ENCODE measurements at regions not wholly inside any gene's neighbourhood (a gene's known extent, or its start where the extent isn't known, plus 50 kb on each side); places are given as distances from the start of the nearest gene placed in this dataset.

DNA sequence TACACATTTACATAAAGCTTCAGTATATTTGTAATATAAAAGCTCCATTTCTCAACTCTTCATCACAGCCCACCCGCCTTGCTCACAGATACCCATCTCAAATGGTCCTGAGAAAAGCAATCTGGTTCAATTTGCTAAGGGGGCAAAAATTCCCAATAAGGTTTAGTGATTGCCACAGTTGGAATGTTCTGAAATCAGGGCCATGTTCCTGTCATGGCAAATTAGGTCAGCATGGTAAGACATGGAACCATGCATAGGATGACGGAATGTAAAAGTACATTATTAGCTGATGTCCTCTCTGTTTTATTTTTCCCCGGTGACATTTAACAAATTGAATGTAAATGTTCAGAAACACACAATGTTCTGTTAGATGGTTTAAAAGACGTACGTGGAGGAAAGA is 274.3 kb downstream of the MZT1 start:
- H3K4me3 ChIP-seq (ENCODE audit: low read length): no peak overlapping the region
- no peaks in the 10 kb centered on the region for H4K20me1 ChIP-seq (ENCODE audit: insufficient read depth)
- no peaks in the 10 kb centered on the region for H3K79me2 ChIP-seq (replicated peaks; ENCODE audit: insufficient read depth, low read length)
- H3K9me3 ChIP-seq (ENCODE audit: low read length): no peaks in the 10 kb centered on the region
- no peaks in the 10 kb centered on the region for H3F3A ChIP-seq (ENCODE audit: insufficient read depth, low read length, poor library complexity, severe bottlenecking)
- no peak overlapping the region for H3K27ac ChIP-seq (ENCODE audit: low read length)
- H3K4me2 ChIP-seq (ENCODE audit: low read length): no peak overlapping the region
- TF ChIP-seq, protein P1, sequence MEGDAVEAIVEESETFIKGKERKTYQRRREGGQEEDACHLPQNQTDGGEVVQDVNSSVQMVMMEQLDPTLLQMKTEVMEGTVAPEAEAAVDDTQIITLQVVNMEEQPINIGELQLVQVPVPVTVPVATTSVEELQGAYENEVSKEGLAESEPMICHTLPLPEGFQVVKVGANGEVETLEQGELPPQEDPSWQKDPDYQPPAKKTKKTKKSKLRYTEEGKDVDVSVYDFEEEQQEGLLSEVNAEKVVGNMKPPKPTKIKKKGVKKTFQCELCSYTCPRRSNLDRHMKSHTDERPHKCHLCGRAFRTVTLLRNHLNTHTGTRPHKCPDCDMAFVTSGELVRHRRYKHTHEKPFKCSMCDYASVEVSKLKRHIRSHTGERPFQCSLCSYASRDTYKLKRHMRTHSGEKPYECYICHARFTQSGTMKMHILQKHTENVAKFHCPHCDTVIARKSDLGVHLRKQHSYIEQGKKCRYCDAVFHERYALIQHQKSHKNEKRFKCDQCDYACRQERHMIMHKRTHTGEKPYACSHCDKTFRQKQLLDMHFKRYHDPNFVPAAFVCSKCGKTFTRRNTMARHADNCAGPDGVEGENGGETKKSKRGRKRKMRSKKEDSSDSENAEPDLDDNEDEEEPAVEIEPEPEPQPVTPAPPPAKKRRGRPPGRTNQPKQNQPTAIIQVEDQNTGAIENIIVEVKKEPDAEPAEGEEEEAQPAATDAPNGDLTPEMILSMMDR (IDR thresholded peaks at IDR 0.05; ENCODE audit: poor library complexity, severe bottlenecking): no peak
- no peak for TF ChIP-seq TAF1 (IDR thresholded peaks at IDR 0.05; ENCODE audit: low read depth)
- no peak for TF ChIP-seq MXI1 (conservative IDR thresholded peaks at IDR 0.05; ENCODE audit: poor library complexity, severe bottlenecking)
- no peak for TF ChIP-seq EP300 (conservative IDR thresholded peaks at IDR 0.05; ENCODE audit: poor library complexity, severe bottlenecking)
- no peak for TF ChIP-seq RAD21 (conservative IDR thresholded peaks at IDR 0.05)
- TF ChIP-seq EZH2 (IDR thresholded peaks at IDR 0.05; ENCODE audit: borderline replicate concordance, insufficient read depth, low read length, poor library complexity, severe bottlenecking): no peak
- TF ChIP-seq SMC3 (conservative IDR thresholded peaks at IDR 0.05; ENCODE audit: poor library complexity): no peak
- TF ChIP-seq, protein P2, sequence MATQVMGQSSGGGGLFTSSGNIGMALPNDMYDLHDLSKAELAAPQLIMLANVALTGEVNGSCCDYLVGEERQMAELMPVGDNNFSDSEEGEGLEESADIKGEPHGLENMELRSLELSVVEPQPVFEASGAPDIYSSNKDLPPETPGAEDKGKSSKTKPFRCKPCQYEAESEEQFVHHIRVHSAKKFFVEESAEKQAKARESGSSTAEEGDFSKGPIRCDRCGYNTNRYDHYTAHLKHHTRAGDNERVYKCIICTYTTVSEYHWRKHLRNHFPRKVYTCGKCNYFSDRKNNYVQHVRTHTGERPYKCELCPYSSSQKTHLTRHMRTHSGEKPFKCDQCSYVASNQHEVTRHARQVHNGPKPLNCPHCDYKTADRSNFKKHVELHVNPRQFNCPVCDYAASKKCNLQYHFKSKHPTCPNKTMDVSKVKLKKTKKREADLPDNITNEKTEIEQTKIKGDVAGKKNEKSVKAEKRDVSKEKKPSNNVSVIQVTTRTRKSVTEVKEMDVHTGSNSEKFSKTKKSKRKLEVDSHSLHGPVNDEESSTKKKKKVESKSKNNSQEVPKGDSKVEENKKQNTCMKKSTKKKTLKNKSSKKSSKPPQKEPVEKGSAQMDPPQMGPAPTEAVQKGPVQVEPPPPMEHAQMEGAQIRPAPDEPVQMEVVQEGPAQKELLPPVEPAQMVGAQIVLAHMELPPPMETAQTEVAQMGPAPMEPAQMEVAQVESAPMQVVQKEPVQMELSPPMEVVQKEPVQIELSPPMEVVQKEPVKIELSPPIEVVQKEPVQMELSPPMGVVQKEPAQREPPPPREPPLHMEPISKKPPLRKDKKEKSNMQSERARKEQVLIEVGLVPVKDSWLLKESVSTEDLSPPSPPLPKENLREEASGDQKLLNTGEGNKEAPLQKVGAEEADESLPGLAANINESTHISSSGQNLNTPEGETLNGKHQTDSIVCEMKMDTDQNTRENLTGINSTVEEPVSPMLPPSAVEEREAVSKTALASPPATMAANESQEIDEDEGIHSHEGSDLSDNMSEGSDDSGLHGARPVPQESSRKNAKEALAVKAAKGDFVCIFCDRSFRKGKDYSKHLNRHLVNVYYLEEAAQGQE (IDR thresholded peaks at IDR 0.05; ENCODE audit: borderline replicate concordance): no peak
- TF ChIP-seq POLR2AphosphoS5 (IDR thresholded peaks at IDR 0.05): no peak
- H3K36me3 ChIP-seq (ENCODE audit: insufficient read depth, low read length): no peaks in the 10 kb centered on the region
- H2AFZ ChIP-seq (ENCODE audit: low read depth, low read length): no peak overlapping the region
- no peak overlapping the region for H3K9ac ChIP-seq (ENCODE audit: low read length)
- H3K27me3 ChIP-seq (ENCODE audit: insufficient read depth, low read depth, low read length): no peaks in the 10 kb centered on the region
- H3K9me2 ChIP-seq (ENCODE audit: insufficient read depth, low read length): no peaks in the 10 kb centered on the region

DNA sequence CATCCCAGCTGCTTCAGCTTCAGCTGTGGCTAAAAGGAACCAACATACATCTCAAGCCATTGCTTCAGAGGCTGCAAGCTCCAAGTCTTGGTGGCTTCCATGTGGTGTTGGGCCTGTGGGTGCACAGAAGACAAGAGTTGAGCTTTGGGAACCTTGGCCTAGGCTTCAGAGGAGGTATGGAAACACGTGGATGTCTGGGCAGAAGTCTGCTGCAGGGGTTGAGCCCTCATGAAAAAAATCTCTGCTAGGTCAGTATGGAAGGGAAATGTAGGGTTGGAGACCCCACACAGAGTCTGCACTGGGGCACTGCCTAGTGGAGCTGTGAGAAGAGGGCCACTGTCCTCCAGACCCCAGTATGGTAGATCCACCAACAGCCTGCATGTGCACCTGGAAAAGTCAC is 279.3 kb downstream of the MZT1 start:
- no peaks in the 10 kb centered on the region for H4K20me1 ChIP-seq (ENCODE audit: insufficient read depth)
- H3K4me3 ChIP-seq (ENCODE audit: low read length): no peak overlapping the region
- no peak for TF ChIP-seq RAD21 (conservative IDR thresholded peaks at IDR 0.05)
- TF ChIP-seq, protein P2 (IDR thresholded peaks at IDR 0.05; ENCODE audit: borderline replicate concordance): no peak
- no peak for TF ChIP-seq TAF1 (IDR thresholded peaks at IDR 0.05; ENCODE audit: low read depth)
- TF ChIP-seq EP300 (conservative IDR thresholded peaks at IDR 0.05; ENCODE audit: poor library complexity, severe bottlenecking): no peak
- TF ChIP-seq SMC3 (conservative IDR thresholded peaks at IDR 0.05; ENCODE audit: poor library complexity): no peak
- no peak for TF ChIP-seq MXI1 (conservative IDR thresholded peaks at IDR 0.05; ENCODE audit: poor library complexity, severe bottlenecking)
- TF ChIP-seq POLR2AphosphoS5 (IDR thresholded peaks at IDR 0.05): no peak
- TF ChIP-seq EZH2 (IDR thresholded peaks at IDR 0.05; ENCODE audit: borderline replicate concordance, insufficient read depth, low read length, poor library complexity, severe bottlenecking): no peak
- TF ChIP-seq, protein P1 (IDR thresholded peaks at IDR 0.05; ENCODE audit: poor library complexity, severe bottlenecking): no peak

More for the DNA sequence above, 279.3 kb downstream of the MZT1 start:
- Histone ChIP-seq H3K4me2 (ENCODE audit: low read length) (no peak overlapping the region), H3K36me3 (ENCODE audit: insufficient read depth, low read length) (no peaks in the 10 kb centered on the region), H3K9ac (ENCODE audit: low read length) (no peak overlapping the region), H3K27ac (ENCODE audit: low read length) (no peak overlapping the region), H3K27me3 (ENCODE audit: insufficient read depth, low read depth, low read length) (no peaks in the 10 kb centered on the region), H3K9me3 (ENCODE audit: low read length) (no peaks in the 10 kb centered on the region), H3K79me2 (replicated peaks; ENCODE audit: insufficient read depth, low read length) (no peaks in the 10 kb centered on the region), H3K9me2 (ENCODE audit: insufficient read depth, low read length) (no peaks in the 10 kb centered on the region), H2AFZ (ENCODE audit: low read depth, low read length) (no peak overlapping the region), H3F3A (ENCODE audit: insufficient read depth, low read length, poor library complexity, severe bottlenecking) (no peaks in the 10 kb centered on the region)

All from neural cell (in vitro differentiated cells).